Suprapubic skin (tissue), 4 donors: ENCODE measurements at regions not wholly inside any gene's neighbourhood (a gene's known extent, or its start where the extent isn't known, plus 50 kb on each side); places are given as distances from the start of the nearest gene placed in this dataset.

Experiments
- POLR2A ChIP-seq, 2 donors: fragments of 450-650 bp; IDR thresholded peaks; one replicate each; pipeline ENCODE4 v1.6.1; 2017; ENCODE audit warnings: antibody characterized with exemption in 2 of 2, mild to moderate bottlenecking in 2 of 2, moderate library complexity in 2 of 2
- POLR2AphosphoS5 ChIP-seq, 3 donors: sonication (generic); formaldehyde crosslinking; IDR thresholded peaks; one replicate each; pipeline ENCODE4 v1.6.1; 2017; ENCODE audit warnings: antibody characterized with exemption in 3 of 3

GRCh38 chr11:29336727-29337575 lies 679.9 kb downstream of the KCNA4 start:
- TF ChIP-seq POLR2A (IDR thresholded peaks at IDR 0.05) (no peak), POLR2AphosphoS5 (IDR thresholded peaks at IDR 0.05) (no peak)
